GM23248 (cell line): ENCODE measurements at regions not wholly inside any gene's neighbourhood (a gene's known extent, or its start where the extent isn't known, plus 50 kb on each side); places are given as distances from the start of the nearest gene placed in this dataset.

Experiments
- EZH2 ChIP-seq: fragments of 200-600 bp; sonication (generic); IDR thresholded peaks from 2 replicates; pipeline ENCODE4 v1.6.1; 2018; ENCODE audit warnings: antibody characterized with exemption, mild to moderate bottlenecking; ENCODE audit not compliant: insufficient read depth, poor library complexity, severe bottlenecking
- EZH2phosphoT487 ChIP-seq: fragments of 200-600 bp; sonication (generic); IDR thresholded peaks from 2 replicates; pipeline ENCODE4 v1.6.1; 2018; ENCODE audit warnings: antibody characterized with exemption, moderate library complexity, mild to moderate bottlenecking, low read depth; ENCODE audit not compliant: insufficient read depth

DNA sequence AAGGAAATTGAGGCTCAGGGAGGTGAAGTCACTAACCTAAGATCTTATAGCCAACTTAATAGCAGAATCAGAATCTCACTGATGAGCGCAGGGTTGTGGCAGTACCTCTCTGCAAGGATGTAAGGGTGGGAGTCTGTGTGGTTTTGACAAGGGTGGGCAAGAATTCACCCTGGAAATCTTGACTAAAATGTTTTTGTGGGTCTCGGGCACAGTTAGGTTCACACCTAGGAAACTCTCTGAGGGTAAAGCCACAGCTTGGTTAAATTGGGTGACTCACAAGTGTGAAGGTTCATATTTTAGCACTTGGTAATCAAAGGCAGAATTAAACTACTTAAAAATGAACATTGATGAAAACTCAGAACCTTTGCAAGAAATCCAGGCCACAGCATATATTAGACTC lies 178.2 kb upstream of the EOMES start:
- TF ChIP-seq EZH2 (no peak), EZH2phosphoT487 (no peak)
